ENCODE measurements at regions not wholly inside any gene's neighbourhood (a gene's known extent, or its start where the extent isn't known, plus 50 kb on each side); places are given as distances from the start of the nearest gene placed in this dataset.

DNA sequence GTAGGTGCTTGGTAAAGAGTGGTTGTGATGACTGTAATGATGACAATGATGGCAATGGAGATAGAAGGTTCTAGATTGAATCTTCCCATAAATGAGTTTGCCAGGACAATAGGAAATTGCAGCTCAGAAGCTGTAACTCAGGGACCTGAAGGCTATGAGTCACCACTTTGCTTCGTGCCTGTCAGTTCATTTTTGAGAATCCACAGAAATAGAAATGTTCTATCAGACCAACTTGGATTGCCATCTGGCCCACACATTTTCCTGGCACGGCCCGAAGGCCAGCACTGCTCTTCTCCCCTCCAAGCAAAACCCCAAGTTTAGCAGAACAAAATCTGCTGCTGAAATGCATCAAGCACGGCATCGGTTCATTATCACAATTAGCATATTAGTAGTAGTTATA, 1127.0 kb downstream of the BCL11B start:
- no peak for DNase-seq (ENCODE audit: low read depth)
- no peak overlapping the region for H3K4me3 ChIP-seq (ENCODE audit: low read depth, low read length)

DNA sequence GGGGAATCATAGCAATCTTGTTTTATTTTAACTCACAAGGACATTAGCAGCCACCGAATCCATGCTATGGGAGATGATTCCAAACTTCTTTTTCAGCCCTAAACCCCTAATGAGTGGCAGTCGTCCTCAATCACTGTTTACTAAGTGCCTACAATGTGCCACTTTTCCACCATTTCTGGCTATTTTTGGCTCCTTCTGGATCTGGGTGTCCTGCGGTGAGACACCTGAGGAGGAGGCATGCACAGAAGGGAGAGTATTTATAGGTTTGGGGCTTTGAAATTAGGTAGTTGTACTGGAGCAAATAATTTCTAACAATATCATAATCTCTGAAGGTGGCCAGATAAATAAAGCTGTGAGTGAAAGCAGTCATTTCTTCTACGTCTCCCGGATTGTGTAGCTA, 1125.6 kb downstream of the BCL11B start:
- no peak overlapping the region for H3K4me3 ChIP-seq (ENCODE audit: low read depth, low read length)
- DNase-seq (ENCODE audit: low read depth) = no peak

DNA sequence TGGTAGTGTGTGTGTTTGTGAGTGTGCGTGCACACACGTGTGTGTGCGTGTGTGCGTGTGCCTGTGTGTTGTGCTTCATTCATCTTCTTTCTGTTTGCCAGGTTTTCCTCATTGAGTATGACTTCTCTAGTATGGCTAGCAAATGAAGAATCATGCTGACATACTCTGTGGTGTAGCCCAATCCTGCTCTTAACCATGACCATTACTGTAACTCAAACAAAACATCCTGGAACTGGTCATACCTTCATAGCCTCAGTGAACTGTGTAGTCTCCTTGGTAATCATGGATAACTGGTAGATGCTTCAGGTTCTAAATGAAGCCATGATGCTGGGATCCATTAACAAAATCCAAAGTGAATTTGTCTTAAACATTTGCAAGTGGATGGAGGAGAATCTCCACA, 1117.7 kb downstream of the BCL11B start:
- DNase-seq (ENCODE audit: low read depth) = no peak
- H3K4me3 ChIP-seq (ENCODE audit: low read depth, low read length) = no peak overlapping the region

DNA sequence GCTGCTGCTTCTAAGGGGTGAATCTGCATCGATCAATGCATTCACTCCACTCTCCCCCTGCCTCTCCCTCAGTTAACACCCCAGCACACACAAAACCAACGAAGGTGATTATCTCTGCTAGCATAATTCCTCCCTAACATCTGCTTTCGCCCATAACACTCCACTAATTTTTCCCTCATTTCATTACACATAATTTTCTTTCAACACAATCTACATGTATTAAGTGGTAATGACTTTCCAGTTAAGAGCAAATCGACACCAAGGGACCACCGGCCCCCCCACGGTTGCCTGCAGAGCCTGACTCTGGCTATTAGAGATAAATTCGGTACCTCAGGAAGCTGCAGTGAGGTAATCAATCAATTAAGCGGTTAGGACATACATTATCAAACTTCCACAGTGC, 1115.6 kb downstream of the BCL11B start:
- no peak overlapping the region for H3K4me3 ChIP-seq (ENCODE audit: low read depth, low read length)
- DNase-seq (ENCODE audit: low read depth) = no peak

DNA sequence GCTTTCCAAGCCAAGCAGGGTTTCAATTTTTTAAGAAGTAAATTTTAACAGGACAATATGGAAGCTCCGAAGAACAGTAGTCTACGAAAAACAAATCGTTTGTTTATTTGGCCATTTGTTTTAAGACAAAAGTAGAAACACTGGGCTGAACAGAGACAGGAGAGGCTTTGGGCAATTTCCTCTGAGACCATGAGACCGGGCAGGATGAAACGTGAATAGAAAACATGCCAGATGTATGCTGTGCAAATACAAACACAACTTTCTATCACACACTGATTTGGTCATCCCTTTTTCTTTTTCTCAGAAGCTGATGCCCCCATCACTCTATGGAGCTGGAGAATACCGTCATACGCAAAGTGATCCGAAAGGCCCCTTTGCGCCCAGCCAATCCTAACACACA, 1111.1 kb downstream of the BCL11B start:
- H3K4me3 ChIP-seq (ENCODE audit: low read depth, low read length) = no peak overlapping the region
- no peak for DNase-seq (ENCODE audit: low read depth)

DNA sequence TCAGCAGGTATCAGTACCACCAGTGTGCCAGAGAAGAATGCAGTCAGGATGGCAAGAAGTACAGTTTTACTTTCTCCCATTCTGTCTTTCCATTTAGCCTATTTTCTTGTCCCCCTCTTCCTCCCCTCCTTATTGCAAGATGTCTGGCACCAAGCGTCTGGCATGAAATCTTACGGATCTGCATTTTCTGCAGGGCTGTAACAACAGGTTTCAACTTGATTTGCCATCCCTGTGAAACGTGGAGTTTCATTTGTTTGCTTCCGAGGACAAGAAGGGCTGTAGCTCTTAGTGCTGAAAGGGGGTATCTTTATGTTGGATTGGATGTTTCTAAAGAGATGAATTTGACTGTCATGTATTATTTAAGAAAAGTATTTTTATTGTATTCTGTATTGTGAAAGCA, 1110.6 kb downstream of the BCL11B start:
- DNase-seq (ENCODE audit: low read depth) = no peak
- H3K4me3 ChIP-seq (ENCODE audit: low read depth, low read length) = no peak overlapping the region

DNA sequence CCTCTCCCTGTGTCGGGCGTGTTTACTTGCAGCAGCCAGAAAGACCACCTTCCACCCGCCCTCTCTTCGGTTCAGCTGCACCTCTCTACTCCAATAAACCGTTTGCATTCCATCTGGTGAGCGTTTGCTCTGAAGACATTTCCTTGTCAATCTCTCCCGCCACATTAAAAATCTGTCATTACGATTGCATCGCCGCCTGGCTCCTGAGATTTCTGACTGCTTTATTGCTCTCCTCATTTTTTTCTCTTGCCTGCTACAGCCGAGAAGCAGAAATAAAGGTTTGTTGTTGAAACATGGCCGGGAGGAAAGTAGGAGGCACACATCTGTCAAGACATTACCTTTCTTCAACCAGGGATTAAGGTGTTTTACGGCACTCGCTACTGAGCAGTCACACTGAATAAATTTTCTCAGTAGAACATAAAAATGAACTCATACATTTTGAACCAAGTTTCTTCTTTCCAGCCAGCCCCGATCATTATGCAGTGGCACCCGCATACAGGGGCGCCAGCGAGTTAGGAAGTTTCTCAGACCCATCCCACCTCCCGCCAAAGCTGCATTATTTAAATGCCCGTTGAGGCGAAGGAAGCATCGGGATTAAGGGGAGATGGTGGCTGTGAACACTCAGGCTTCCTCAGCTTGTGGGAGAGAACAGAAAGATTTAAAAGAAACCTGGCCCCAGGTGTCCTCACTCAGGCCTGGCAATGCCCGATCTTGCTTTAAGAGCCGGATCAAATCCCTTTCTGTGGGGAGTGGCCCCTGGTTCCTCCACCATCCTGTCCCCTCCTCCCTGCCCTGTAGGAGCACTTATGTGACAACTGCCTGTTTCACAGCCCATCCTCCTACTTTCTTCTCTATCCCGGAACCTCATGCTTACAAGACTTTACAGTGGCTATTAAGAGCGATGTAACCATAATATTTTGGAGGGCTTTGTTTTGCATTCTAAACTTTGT, 1108.9 kb downstream of the BCL11B start:
- H3K4me3 ChIP-seq (ENCODE audit: low read depth, low read length) = no peak overlapping the region
- DNase-seq (ENCODE audit: low read depth) = no peak

DNA sequence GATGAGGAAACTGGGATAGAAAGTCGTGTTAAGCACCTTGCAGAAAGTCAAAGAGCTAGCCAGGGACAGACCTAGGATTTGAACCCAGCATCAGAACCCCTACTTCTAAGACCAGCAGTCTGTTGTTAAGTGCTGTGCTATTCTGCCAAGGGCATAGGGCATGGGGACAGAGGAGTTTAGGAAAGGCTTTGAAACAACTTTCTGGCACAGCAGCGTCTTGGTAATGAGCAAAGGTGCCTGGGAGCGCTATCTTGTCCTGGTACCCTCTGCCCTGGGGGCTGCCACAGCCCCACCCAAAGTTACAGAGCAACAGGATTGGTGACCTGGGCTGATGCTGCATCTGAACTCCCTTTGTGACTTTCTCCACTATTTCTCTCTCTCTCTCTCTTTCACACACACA, 1108.1 kb downstream of the BCL11B start:
- no peak for DNase-seq (ENCODE audit: low read depth)
- H3K4me3 ChIP-seq (ENCODE audit: low read depth, low read length) = no peak overlapping the region

DNA sequence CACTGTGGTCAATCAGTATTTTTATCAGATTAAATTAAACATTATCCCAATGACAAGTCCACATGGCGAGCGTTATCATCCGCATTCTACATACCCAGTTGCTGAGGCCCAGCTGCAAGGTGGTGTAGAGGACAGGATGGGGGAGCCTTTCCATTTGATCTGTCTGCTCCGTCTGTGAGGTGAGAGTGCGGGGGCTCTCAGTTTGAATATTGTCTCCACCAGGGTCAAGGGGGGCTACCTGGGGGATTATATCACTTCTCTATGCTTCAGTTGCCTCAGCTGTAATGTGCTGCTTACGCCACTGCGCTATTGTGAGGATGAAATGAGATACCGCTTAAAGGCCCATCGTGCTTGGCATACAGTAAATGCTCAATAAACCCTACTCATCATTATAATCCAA, 1106.0 kb downstream of the BCL11B start:
- no peak for DNase-seq (ENCODE audit: low read depth)
- no peak overlapping the region for H3K4me3 ChIP-seq (ENCODE audit: low read depth, low read length)

DNA sequence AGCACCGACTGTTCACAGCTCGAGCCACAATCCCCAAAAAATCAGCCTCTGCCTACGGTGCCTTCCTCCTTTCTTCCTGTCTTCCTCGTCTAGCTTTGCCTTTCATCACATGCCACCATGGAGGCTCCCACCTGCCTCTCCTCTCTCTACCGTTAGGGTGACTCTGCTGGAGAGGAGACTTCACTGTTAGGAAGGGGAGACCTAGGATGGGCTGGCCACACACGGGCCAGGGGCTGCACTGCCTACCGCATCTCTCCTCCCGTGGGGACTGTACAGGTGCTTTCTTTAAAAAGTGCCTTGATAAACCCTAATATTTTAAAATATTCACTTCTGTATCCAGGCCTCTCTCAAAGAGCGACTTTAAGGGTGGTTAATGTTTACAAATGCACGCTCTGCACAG, 1104.7 kb downstream of the BCL11B start:
- no peak overlapping the region for H3K4me3 ChIP-seq (ENCODE audit: low read depth, low read length)
- no peak for DNase-seq (ENCODE audit: low read depth)

DNA sequence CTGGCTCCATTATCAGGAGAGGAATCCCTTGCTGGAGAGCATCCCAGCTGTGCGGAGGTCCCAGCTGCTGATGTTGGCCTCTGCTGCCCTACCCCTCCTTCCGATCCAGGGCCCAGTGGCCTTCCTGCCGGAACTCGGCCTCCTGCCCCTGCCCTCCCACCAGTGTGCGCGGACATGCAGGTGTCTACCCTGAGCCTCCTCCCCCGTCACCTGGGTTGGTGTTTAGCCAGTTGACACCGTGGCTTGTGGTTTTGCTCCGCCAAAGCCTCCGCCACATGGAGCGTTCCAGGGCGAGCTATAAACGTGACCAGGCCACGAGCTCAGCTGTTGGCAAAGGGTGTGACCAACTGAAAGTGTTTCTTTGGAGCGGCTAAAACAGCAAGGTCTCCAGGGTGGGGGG, 1104.3 kb downstream of the BCL11B start:
- no peak overlapping the region for H3K4me3 ChIP-seq (ENCODE audit: low read depth, low read length)
- DNase-seq (ENCODE audit: low read depth) = no peak

DNA sequence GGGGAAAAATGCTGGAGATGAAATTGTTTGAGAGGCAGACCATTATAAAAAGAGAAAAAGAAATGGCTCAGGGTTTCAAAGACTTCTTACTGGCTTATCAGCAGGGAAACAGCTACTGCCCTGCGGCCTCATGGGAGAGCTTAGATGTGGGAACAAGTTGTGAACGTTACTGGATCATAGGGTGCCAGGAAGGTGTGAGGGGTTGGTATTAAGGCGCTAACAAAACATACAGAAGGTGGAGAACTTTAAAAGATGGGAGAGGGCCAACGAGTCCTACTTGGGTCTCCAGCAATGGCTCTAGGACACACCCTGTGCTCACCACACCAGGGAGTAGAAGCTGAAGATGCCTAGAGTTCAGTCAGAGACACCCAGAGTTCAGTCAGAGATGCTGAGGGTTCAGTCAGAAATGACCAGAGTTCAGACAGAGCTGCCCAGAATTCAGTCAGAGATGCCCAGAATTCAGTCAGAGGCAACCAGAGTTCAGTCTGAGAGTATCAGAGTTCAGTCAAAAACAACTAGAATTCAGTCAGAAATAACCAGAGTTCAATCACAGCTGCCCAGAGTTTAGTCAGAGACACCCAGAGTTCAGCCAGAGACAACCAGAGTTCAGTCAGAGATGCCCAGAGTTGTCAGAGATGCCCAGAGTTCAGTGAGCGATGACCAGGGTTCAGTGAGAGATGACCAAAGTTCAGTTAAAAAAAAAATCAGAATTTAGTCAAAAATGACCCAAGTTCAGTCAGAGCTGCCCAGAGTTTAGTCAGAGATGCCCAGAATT, 1103.6 kb downstream of the BCL11B start:
- no peak for DNase-seq (ENCODE audit: low read depth)
- H3K4me3 ChIP-seq (ENCODE audit: low read depth, low read length) = no peak overlapping the region

DNA sequence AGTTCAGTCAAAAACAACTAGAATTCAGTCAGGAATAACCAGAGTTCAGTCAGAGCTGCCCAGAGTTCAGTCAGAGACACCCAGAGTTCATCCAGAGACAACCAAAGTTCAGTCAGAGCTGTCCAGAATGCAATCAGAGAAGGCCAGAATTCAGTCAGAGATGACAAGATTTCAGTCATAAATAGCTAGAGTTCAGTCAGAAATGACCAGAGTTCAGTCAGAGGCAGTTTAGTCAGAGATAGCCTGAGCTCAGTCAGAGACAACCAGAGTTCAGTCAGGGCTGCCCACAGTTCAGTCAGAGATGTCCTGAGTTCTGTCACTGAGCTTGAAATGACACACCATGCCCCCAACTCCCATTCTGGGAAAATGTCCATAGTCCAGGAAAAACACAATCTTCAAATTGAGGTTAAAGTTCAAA, 1102.8 kb downstream of the BCL11B start:
- DNase-seq (ENCODE audit: low read depth) = no peak
- H3K4me3 ChIP-seq (ENCODE audit: low read depth, low read length) = no peak overlapping the region

DNA sequence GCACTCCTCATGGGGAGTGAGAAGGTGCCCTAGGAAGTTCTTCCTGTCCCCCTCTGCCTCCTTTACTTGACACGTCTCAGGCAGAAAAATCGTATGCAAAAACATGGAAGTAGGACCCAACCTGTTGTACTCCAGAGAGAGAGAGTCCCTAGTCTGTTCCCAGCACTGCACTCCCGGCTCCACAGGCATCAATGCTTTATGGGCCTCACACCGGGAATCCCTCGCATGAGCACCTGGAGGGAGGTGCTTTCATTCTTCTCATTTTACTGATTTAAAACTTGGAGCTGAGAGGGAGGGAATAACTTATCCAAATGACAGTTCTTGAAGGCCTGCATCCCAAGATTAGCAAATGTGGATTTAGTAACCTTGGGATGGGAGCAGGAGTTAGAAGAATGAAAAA, 1101.4 kb downstream of the BCL11B start:
- no peak for DNase-seq (ENCODE audit: low read depth)
- no peak overlapping the region for H3K4me3 ChIP-seq (ENCODE audit: low read depth, low read length)

DNA sequence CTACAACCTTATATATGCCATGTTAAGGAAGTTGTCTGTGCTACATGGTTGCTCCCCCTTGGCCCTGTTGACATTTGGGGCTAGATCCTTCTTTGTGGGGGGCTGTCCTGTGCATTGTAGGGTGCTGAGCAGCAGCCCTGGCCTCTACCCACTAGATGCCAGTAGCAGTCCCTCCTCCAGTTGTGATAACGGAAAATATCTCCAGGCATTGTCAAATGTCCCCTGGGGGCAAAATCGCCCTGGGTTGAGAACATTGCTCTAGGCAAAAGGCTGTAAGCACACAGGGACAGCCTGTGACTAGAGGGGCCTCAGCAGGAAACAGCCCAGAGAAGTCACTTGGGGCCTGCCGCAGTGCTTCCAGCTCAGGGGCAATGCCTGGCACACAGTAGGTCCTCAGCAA, 1100.3 kb downstream of the BCL11B start:
- DNase-seq (ENCODE audit: low read depth) = no peak
- H3K4me3 ChIP-seq (ENCODE audit: low read depth, low read length) = no peak overlapping the region

DNA sequence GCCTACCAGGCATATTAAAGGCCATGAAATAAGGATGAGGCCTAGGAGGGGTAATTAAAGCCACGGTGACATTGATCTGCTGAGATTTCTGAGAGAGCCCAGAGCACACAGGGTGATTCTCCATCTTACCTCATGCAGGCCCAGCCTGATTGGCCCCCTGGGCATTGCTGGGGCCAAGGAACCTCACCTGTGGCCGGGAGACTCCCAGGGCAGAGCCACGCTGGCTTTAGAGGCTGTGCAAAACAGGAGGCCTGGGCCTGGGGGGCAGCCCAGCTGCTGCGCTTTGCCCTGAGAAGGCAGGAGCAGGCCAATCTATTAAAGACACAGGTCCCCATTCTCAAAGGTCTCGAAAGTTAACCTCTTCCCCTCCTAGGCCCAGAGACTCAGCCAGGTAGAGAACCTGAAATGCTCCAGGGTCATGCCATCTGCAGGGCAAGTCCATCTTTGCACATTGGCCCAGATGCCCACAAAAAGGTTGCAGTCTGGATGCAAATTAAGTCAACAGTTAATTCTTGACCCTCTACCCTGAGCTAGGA, 1099.7 kb downstream of the BCL11B start:
- no peak overlapping the region for H3K4me3 ChIP-seq (ENCODE audit: low read depth, low read length)
- no peak for DNase-seq (ENCODE audit: low read depth)

DNA sequence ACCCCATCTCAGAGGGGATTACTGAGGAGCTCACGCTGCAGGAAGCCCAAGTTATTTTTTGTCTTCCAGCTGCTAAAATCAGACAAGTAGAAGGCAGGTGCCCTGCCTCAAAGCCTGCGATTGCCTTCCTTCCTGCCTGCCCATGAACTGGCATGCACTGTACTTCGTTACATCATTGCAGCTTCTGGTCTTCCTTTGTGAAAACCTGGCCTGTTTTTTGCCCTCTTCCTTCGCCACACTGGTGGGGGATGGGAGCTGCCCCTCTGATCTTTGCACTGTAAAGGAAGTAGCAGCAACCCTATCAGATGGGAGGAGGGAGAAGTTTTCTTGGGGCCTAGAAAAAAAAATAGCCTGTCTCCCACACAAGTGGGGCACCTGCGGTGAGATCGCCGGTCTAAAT, 1098.7 kb downstream of the BCL11B start:
- no peak for DNase-seq (ENCODE audit: low read depth)
- no peak overlapping the region for H3K4me3 ChIP-seq (ENCODE audit: low read depth, low read length)

DNA sequence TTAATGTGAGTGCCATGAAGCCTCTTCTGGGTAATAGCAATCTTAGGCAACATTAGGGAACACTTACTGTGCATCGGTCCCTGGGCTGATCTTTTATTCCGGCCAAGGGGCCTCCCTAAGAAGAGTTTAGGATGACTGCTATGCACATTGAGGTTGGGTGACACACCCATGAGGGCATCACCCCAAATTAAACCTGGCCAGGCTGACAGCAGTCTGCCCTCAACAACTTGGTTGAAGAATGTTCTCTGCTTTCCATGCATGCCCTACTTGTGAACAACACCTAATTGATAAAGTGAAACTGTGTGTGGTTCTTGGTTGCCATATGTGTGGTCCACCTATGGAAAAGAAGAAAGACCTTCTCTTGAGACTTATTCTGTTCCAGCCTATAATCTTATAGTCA, 1098.0 kb downstream of the BCL11B start:
- no peak for DNase-seq (ENCODE audit: low read depth)
- no peak overlapping the region for H3K4me3 ChIP-seq (ENCODE audit: low read depth, low read length)

DNA sequence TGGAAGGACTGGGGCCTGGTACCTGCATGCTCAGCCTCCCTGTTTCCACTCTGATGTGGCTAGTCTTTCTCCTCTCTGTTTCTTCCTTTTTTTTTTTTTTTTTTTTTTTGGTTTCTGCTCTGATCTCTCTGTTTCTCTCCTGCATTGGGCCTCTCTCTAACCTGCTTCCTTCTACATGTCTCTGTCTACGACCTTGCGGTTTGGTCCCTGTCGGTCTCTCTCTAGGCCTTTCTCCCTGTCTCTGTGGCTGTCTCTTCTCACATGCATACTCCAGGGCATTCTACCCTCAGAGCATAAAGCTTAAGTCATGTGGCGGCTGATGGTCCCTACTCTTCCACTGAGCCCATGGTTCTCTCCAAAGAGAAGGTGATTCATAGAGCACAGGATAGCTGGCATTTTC, 1096.6 kb downstream of the BCL11B start:
- DNase-seq (ENCODE audit: low read depth) = no peak
- no peak overlapping the region for H3K4me3 ChIP-seq (ENCODE audit: low read depth, low read length)

DNA sequence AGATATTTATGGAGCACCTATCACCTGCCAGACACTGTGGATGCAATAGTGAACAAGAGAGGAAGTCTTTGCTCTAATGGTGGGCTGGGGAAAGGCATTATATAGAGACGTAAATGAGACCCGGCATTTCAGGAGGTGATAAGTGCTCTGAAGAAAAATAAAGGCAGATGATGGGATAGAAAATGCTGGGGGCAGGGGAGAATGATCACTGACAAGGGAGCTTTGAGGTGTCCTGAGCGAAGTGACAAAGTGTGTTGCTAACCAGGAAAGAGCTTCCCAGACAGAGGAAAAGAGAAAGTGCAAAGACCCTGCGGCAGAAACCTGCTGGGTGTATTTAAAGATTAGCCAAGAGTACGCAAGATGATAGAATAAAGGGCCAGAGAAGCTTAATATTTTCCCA, 1096.1 kb downstream of the BCL11B start:
- no peak for DNase-seq (ENCODE audit: low read depth)
- no peak overlapping the region for H3K4me3 ChIP-seq (ENCODE audit: low read depth, low read length)

DNA sequence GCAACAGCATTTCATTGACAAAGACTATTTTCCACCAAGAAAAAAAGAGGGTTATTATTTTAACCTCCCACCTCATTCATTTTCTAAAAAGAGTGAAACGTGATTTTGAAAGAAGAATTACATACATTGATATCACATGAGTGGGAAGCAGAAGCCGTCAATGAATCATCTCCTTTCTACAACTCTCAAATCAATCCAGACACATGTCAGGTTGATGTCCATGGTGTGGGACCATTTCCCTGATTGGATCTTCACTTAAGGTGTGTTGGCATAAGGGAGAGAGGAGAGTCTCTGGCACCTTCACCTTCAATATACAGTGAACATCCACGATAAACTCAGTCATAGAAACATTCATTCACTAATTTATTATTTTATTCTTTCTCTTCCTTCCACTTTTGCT, 1095.1 kb downstream of the BCL11B start:
- DNase-seq (ENCODE audit: low read depth) = no peak
- no peak overlapping the region for H3K4me3 ChIP-seq (ENCODE audit: low read depth, low read length)
